ENCODE measurements at regions not wholly inside any gene's neighbourhood (a gene's known extent, or its start where the extent isn't known, plus 50 kb on each side); places are given as distances from the start of the nearest gene placed in this dataset.

GRCh38 chr5:135212361-135213026, 178.5 kb upstream of the PITX1 start:
- H3K4me3 ChIP-seq (ENCODE audit: low read depth, low read length) = no peak overlapping the region
- TF ChIP-seq CTCF (IDR thresholded peaks at IDR 0.05; ENCODE audit: low read depth, low read length) = no peak

- no peak overlapping the region for H3K4me3 ChIP-seq (ENCODE audit: low read depth, low read length)
- TF ChIP-seq CTCF (IDR thresholded peaks at IDR 0.05; ENCODE audit: low read depth, low read length) = no peak
These were observed 177.8 kb upstream of the PITX1 start for GRCh38 chr5:135211791-135212190.

GRCh38 chr5:135211083-135211790, 177.2 kb upstream of the PITX1 start:
- no peak for TF ChIP-seq CTCF (IDR thresholded peaks at IDR 0.05; ENCODE audit: low read depth, low read length)
- no peak overlapping the region for H3K4me3 ChIP-seq (ENCODE audit: low read depth, low read length)

- H3K4me3 ChIP-seq (ENCODE audit: low read depth, low read length) = no peak overlapping the region
- TF ChIP-seq CTCF (IDR thresholded peaks at IDR 0.05; ENCODE audit: low read depth, low read length) = no peak
These were observed 176.4 kb upstream of the PITX1 start for GRCh38 chr5:135210286-135211055.

GRCh38 chr5:135208903-135209721, 175.1 kb upstream of the PITX1 start:
- H3K4me3 ChIP-seq (ENCODE audit: low read depth, low read length) = peak overlapping the region; percentile 13; the same call in 1 of the 2 replicates
- TF ChIP-seq CTCF (IDR thresholded peaks at IDR 0.05; ENCODE audit: low read depth, low read length) = peak; percentile 25; the same call in 1 of the 2 replicates

GRCh38 chr5:135208555-135208902, 174.5 kb upstream of the PITX1 start:
- no peak for TF ChIP-seq CTCF (IDR thresholded peaks at IDR 0.05; ENCODE audit: low read depth, low read length)
- no peak overlapping the region for H3K4me3 ChIP-seq (ENCODE audit: low read depth, low read length)

Measured in WI38 (cell line).